ENCODE measurements at regions not wholly inside any gene's neighbourhood (a gene's known extent, or its start where the extent isn't known, plus 50 kb on each side); places are given as distances from the start of the nearest gene placed in this dataset.
A peak's percentile ranks its signal among the peaks of the same experiment; 100 is the strongest.

GRCh38 chr7:83851551-83851950 lies 202.6 kb upstream of the SEMA3E start:
- H3K27me3 ChIP-seq (replicated peaks; ENCODE audit: insufficient read depth) = no peaks in the 10 kb centered on the region
- 39 to 60% methylated on average over 1 of the region's 1 CpG for WGBS, 2 experiments (ENCODE audit: low coverage in 1 of 2, low lambda C conversion rate in 2 of 2, missing lambda C conversion rate in 2 of 2)
- no peaks in the 10 kb centered on the region for H3K36me3 ChIP-seq (ENCODE audit: low read depth)
- no peak for TF ChIP-seq EZH2phosphoT487 (IDR thresholded peaks at IDR 0.05; ENCODE audit: insufficient read depth, low read depth)
- no peak for TF ChIP-seq EZH2 (IDR thresholded peaks at IDR 0.05; ENCODE audit: insufficient read depth, poor library complexity, severe bottlenecking)
- H2AFZ ChIP-seq = no peak overlapping the region
- no peak overlapping the region for H3K9ac ChIP-seq
- H3K27ac ChIP-seq = no peak overlapping the region
- no peaks in the 10 kb centered on the region for H3K9me3 ChIP-seq (ENCODE audit: low read depth)
- H3K4me1 ChIP-seq (ENCODE audit: insufficient read depth) = peaks cover 12% of the 10 kb centered on the region; the same call in 1 of the 2 replicates
- H3K9me2 ChIP-seq (ENCODE audit: insufficient read depth) = no peaks in the 10 kb centered on the region
- H3K79me2 ChIP-seq (ENCODE audit: insufficient read depth) = no peaks in the 10 kb centered on the region
- H3F3A ChIP-seq (ENCODE audit: insufficient read depth) = no peaks in the 10 kb centered on the region
- no peak overlapping the region for H3K4me2 ChIP-seq (ENCODE audit: unreplicated experiment)
- in situ Hi-C loops (cut with MboI) = no loop called here
- H4K20me1 ChIP-seq (ENCODE audit: insufficient read depth) = no peaks in the 10 kb centered on the region
- no peak for DNase-seq
- H3K4me3 ChIP-seq = no peak overlapping the region

GRCh38 chr7:83850941-83851340 lies 202.0 kb upstream of the SEMA3E start:
- H3K9me3 ChIP-seq (ENCODE audit: low read depth) = no peaks in the 10 kb centered on the region
- H3K4me1 ChIP-seq (ENCODE audit: insufficient read depth) = peaks cover 12% of the 10 kb centered on the region; the same call in 1 of the 2 replicates
- H3K79me2 ChIP-seq (ENCODE audit: insufficient read depth) = no peaks in the 10 kb centered on the region
- no peak overlapping the region for H3K27ac ChIP-seq
- H3K27me3 ChIP-seq (replicated peaks; ENCODE audit: insufficient read depth) = no peaks in the 10 kb centered on the region
- no peaks in the 10 kb centered on the region for H3F3A ChIP-seq (ENCODE audit: insufficient read depth)
- in situ Hi-C loops (cut with MboI) = no loop called here
- H3K9me2 ChIP-seq (ENCODE audit: insufficient read depth) = no peaks in the 10 kb centered on the region
- no peak for DNase-seq
- H3K4me3 ChIP-seq = no peak overlapping the region
- H3K36me3 ChIP-seq (ENCODE audit: low read depth) = no peaks in the 10 kb centered on the region
- no peak for TF ChIP-seq EZH2phosphoT487 (IDR thresholded peaks at IDR 0.05; ENCODE audit: insufficient read depth, low read depth)
- no peak overlapping the region for H3K4me2 ChIP-seq (ENCODE audit: unreplicated experiment)
- no peak overlapping the region for H3K9ac ChIP-seq
- no peaks in the 10 kb centered on the region for H4K20me1 ChIP-seq (ENCODE audit: insufficient read depth)
- H2AFZ ChIP-seq = no peak overlapping the region

- Histone ChIP-seq H3K27me3 (replicated peaks; ENCODE audit: insufficient read depth) (no peaks in the 10 kb centered on the region), H3K27ac (no peak overlapping the region), H3K9me3 (ENCODE audit: low read depth) (no peaks in the 10 kb centered on the region), H2AFZ (no peak overlapping the region), H3K9me2 (ENCODE audit: insufficient read depth) (no peaks in the 10 kb centered on the region), H3K79me2 (ENCODE audit: insufficient read depth) (no peaks in the 10 kb centered on the region), H3K4me1 (ENCODE audit: insufficient read depth) (peaks cover 12% of the 10 kb centered on the region; the same call in 1 of the 2 replicates), H3F3A (ENCODE audit: insufficient read depth) (no peaks in the 10 kb centered on the region), H4K20me1 (ENCODE audit: insufficient read depth) (no peaks in the 10 kb centered on the region), H3K4me3 (no peak overlapping the region), H3K4me2 (ENCODE audit: unreplicated experiment) (no peak overlapping the region), H3K36me3 (ENCODE audit: low read depth) (no peaks in the 10 kb centered on the region), H3K9ac (no peak overlapping the region)
- no peak for TF ChIP-seq EZH2phosphoT487 (IDR thresholded peaks at IDR 0.05; ENCODE audit: insufficient read depth, low read depth)
- in situ Hi-C loops (cut with MboI) = no loop called here
- peak; percentile 44 for DNase-seq
- 95 to 96% methylated on average over 3 of the region's 3 CpGs for WGBS, 2 experiments (ENCODE audit: low coverage in 1 of 2, low lambda C conversion rate in 2 of 2, missing lambda C conversion rate in 2 of 2)
Measured at GRCh38 chr7:83850125-83850524, 201.2 kb upstream of the SEMA3E start.

GRCh38 chr7:83849131-83849530 lies 200.2 kb upstream of the SEMA3E start:
- Histone ChIP-seq H3K27ac (no peak overlapping the region), H3K36me3 (ENCODE audit: low read depth) (no peaks in the 10 kb centered on the region), H4K20me1 (ENCODE audit: insufficient read depth) (no peaks in the 10 kb centered on the region), H3K79me2 (ENCODE audit: insufficient read depth) (no peaks in the 10 kb centered on the region), H3F3A (ENCODE audit: insufficient read depth) (no peaks in the 10 kb centered on the region), H3K4me1 (ENCODE audit: insufficient read depth) (peaks cover 12% of the 10 kb centered on the region; the same call in 1 of the 2 replicates), H3K4me2 (ENCODE audit: unreplicated experiment) (no peak overlapping the region), H3K27me3 (replicated peaks; ENCODE audit: insufficient read depth) (no peaks in the 10 kb centered on the region), H2AFZ (no peak overlapping the region), H3K9me3 (ENCODE audit: low read depth) (no peaks in the 10 kb centered on the region), H3K9ac (no peak overlapping the region), H3K4me3 (no peak overlapping the region), H3K9me2 (ENCODE audit: insufficient read depth) (no peaks in the 10 kb centered on the region)
- 1 to 5% methylated on average over 3 of the region's 3 CpGs for WGBS, 2 experiments (ENCODE audit: low coverage in 1 of 2, low lambda C conversion rate in 2 of 2, missing lambda C conversion rate in 2 of 2)
- TF ChIP-seq EZH2phosphoT487 (IDR thresholded peaks at IDR 0.05; ENCODE audit: insufficient read depth, low read depth) = no peak
- no peak for TF ChIP-seq EZH2 (IDR thresholded peaks at IDR 0.05; ENCODE audit: insufficient read depth, poor library complexity, severe bottlenecking)
- in situ Hi-C loops (cut with MboI) = no loop called here
- DNase-seq = peak; percentile 83

- WGBS, 2 experiments (ENCODE audit: low coverage in 1 of 2, low lambda C conversion rate in 2 of 2, missing lambda C conversion rate in 2 of 2) = 89 to 90% methylated on average over 6 of the region's 6 CpGs
- no peak overlapping the region for H3K4me2 ChIP-seq (ENCODE audit: unreplicated experiment)
- no peaks in the 10 kb centered on the region for H4K20me1 ChIP-seq (ENCODE audit: insufficient read depth)
- H3K27ac ChIP-seq = no peak overlapping the region
- in situ Hi-C loops (cut with MboI) = no loop called here
- H3K4me1 ChIP-seq (ENCODE audit: insufficient read depth) = no peaks in the 10 kb centered on the region
- H3K9me3 ChIP-seq (ENCODE audit: low read depth) = no peaks in the 10 kb centered on the region
- TF ChIP-seq EZH2 (IDR thresholded peaks at IDR 0.05; ENCODE audit: insufficient read depth, poor library complexity, severe bottlenecking) (no peak), EZH2phosphoT487 (IDR thresholded peaks at IDR 0.05; ENCODE audit: insufficient read depth, low read depth) (no peak)
- H3K9ac ChIP-seq = no peak overlapping the region
- H3K9me2 ChIP-seq (ENCODE audit: insufficient read depth) = no peaks in the 10 kb centered on the region
- no peak overlapping the region for H2AFZ ChIP-seq
- H3K79me2 ChIP-seq (ENCODE audit: insufficient read depth) = no peaks in the 10 kb centered on the region
- H3K4me3 ChIP-seq = no peak overlapping the region
- DNase-seq = no peak
- no peaks in the 10 kb centered on the region for H3K36me3 ChIP-seq (ENCODE audit: low read depth)
- H3K27me3 ChIP-seq (replicated peaks; ENCODE audit: insufficient read depth) = no peaks in the 10 kb centered on the region
- H3F3A ChIP-seq (ENCODE audit: insufficient read depth) = no peaks in the 10 kb centered on the region
Measured at GRCh38 chr7:83842894-83843293, 194.0 kb upstream of the SEMA3E start.
